ENCODE measurements at regions not wholly inside any gene's neighbourhood (a gene's known extent, or its start where the extent isn't known, plus 50 kb on each side); places are given as distances from the start of the nearest gene placed in this dataset.

GRCh38 chr18:41457765-41458326 lies 497.2 kb upstream of the PIK3C3 start:
- peak; percentile 21 for DNase-seq (ENCODE audit: low spot score)
- Histone ChIP-seq H3K36me3 (ENCODE audit: insufficient read depth) (no peaks in the 10 kb centered on the region), H3K79me2 (replicated peaks; ENCODE audit: insufficient read depth) (no peaks in the 10 kb centered on the region), H2AFZ (no peak overlapping the region), H3F3A (replicated peaks; ENCODE audit: low read depth) (no peaks in the 10 kb centered on the region), H3K4me3 (no peak overlapping the region), H3K4me1 (ENCODE audit: insufficient read depth) (peaks cover 7% of the 10 kb centered on the region; the same call in 1 of the 2 replicates), H3K27me3 (ENCODE audit: insufficient read depth) (no peaks in the 10 kb centered on the region), H3K4me2 (no peak overlapping the region), H3K27ac (ENCODE audit: low read depth) (no peak overlapping the region), H4K20me1 (replicated peaks; ENCODE audit: insufficient read depth) (no peaks in the 10 kb centered on the region), H3K9me2 (ENCODE audit: insufficient read depth) (no peaks in the 10 kb centered on the region)
- H3K36me3 Mint-ChIP-seq (ENCODE audit: low read depth): no peaks in the 10 kb centered on the region
- H3K27me3 Mint-ChIP-seq (ENCODE audit: insufficient read depth, low read depth, poor library complexity): no peaks in the 10 kb centered on the region
- ATAC-seq: peak; percentile 66
- H3K27ac Mint-ChIP-seq: no peak overlapping the region
- TF ChIP-seq ETS1 (IDR thresholded peaks at IDR 0.05): no peak
- TF ChIP-seq ZNF462 (CRISPR knock-in tag; IDR thresholded peaks at IDR 0.05): no peak
- TF ChIP-seq ZNF114 (CRISPR knock-in tag; IDR thresholded peaks at IDR 0.05): no peak
- TF ChIP-seq STAT1 (IDR thresholded peaks at IDR 0.05; ENCODE audit: unreplicated experiment): no peak
- H3K4me3 Mint-ChIP-seq: no peak overlapping the region
- H3K4me1 Mint-ChIP-seq: peaks cover 4% of the 10 kb centered on the region; the same call in 2 of the 3 replicates
- H3K9me3 Mint-ChIP-seq: 0 out of 3 replicates have a peak, but pooled peaks cover 2% of the 10 kb centered on the region

- Histone ChIP-seq H3K4me3 (no peak overlapping the region), H3K36me3 (ENCODE audit: insufficient read depth) (no peaks in the 10 kb centered on the region), H4K20me1 (replicated peaks; ENCODE audit: insufficient read depth) (no peaks in the 10 kb centered on the region), H2AFZ (no peak overlapping the region), H3K9me2 (ENCODE audit: insufficient read depth) (no peaks in the 10 kb centered on the region), H3F3A (replicated peaks; ENCODE audit: low read depth) (no peaks in the 10 kb centered on the region), H3K27me3 (ENCODE audit: insufficient read depth) (no peaks in the 10 kb centered on the region), H3K27ac (ENCODE audit: low read depth) (no peak overlapping the region), H3K4me1 (ENCODE audit: insufficient read depth) (no peaks in the 10 kb centered on the region), H3K79me2 (replicated peaks; ENCODE audit: insufficient read depth) (no peaks in the 10 kb centered on the region), H3K4me2 (no peak overlapping the region)
- no peak overlapping the region for H3K27ac Mint-ChIP-seq
- no peaks in the 10 kb centered on the region for H3K36me3 Mint-ChIP-seq (ENCODE audit: low read depth)
- H3K9me3 Mint-ChIP-seq: 0 out of 3 replicates have a peak, but pooled peaks cover 2% of the 10 kb centered on the region
- H3K4me3 Mint-ChIP-seq: no peak overlapping the region
- no peaks in the 10 kb centered on the region for H3K27me3 Mint-ChIP-seq (ENCODE audit: insufficient read depth, low read depth, poor library complexity)
- ATAC-seq (no peak), DNase-seq (ENCODE audit: low spot score) (no peak)
- peaks cover 3% of the 10 kb centered on the region; the same call in 2 of the 3 replicates for H3K4me1 Mint-ChIP-seq
- TF ChIP-seq ZNF462 (CRISPR knock-in tag; IDR thresholded peaks at IDR 0.05) (no peak), STAT1 (IDR thresholded peaks at IDR 0.05; ENCODE audit: unreplicated experiment) (no peak)
These were observed 498.2 kb upstream of the PIK3C3 start for GRCh38 chr18:41456831-41457230.

Measured in GM23338 (cell line).